ENCODE measurements at regions not wholly inside any gene's neighbourhood (a gene's known extent, or its start where the extent isn't known, plus 50 kb on each side); places are given as distances from the start of the nearest gene placed in this dataset.
A peak's percentile ranks its signal among the peaks of the same experiment; 100 is the strongest.
"Not testable (repeated sequence)": the region's sequence is repeated elsewhere in the genome, so short reads cannot be mapped to it uniquely, and the experiment has no call there.

DNA sequence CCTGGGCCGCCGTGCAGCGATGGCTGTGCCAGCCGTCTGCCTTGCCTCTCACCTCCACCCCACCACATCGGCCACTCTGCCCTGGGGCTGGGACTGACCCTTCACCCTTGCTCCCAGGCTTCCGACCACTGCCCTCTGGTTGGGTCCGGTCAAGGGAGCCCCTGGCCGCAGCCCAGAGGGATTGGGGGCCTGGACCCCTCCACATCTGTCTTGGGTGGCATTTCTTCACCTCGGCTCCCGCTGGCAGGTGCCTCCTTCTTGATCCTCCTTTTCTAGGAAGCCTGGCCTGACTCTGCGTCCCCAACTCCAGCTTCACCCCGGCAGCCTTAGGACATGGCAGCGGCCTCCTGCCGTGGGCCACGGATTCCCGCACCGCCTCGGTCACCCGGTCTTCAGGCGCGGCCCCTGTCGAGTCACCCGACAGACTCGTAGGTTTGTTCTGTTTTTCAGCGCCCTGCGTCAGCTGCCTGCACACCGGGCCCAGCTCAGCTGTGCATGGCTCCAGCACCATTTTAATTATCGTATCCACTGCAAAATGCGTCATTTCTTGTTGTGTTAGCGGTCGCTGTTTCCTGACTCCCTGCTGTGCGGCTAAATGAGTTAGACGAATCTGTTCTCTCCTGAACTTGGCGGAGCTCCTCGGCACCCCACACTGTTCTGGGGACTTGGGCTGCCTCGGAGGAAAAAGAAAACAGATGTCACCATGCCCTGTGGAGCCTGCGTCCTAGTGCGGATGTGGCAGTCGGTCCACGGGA, 124.0 kb downstream of the FAM53A start:
- no peak for DNase-seq

DNA sequence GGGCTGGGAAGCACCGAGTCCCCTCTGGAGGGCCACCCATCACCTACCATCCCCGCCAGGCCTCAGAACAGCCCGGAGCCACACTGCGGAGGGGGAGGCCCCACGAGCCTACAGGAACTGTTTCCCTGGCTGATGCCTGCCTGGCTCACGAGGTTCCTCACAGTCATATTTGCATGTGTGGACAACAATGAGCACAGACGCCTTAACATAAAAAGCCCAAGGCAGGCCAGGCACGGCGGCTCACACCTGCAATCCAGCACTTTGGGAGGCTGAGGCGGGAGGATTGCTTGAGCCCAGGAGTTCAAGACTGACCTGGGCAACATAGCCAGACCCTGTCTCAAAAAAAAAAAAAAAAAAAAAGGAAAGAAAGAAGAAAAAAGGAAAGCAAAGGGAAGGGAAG, 125.9 kb downstream of the FAM53A start:
- DNase-seq = no peak

DNA sequence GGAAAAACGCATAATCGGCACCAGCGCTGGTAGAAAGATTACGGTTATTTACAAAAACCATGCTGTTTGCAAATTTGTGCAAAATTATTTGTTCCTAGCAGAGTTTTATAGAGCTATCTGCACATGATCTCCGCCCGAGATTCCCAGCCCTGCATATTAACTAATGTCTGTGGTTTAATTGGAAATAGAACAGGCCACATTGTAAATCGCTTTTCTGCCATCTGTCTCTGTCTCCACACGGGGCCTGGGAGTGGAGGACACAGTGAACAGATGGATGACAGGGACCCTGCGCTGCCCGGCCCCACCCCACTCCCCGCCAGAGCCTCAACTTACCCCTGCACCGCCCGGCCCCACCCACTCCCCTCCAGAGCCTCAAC, 126.9 kb downstream of the FAM53A start:
- no peak for DNase-seq

DNA sequence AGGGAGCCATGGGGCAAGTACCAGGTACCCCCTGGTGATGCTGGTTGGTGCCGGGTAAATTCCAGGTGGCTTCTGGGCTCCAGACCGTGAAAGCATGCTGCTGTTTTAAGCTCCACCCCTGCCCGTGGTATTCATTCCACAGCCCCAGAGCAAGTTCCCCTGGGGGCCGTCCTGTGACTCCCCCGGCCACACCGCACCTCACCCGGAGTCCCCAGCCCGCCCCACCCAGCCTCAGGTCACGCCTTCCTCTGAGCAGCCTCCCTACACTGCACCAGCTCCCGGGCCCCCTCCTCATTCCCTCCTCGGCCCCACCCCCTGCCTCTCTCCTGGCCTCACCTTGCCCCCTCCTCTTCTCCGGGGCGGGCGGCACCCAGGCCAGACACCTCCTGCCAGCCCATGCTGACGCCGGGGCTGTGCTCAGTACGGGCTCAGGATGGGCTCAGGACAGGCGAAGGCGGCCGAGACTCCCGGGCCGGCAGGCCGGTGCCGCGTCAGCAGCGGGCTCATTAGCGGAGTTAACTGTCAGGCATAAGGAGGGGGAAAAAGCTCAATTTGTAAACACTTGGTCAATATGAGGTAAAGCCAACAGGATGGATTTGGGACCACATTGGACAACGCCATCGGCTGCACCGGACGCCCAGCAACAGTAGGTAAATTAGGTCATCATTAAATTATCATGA, 127.4 kb downstream of the FAM53A start:
- DNase-seq = no peak

DNA sequence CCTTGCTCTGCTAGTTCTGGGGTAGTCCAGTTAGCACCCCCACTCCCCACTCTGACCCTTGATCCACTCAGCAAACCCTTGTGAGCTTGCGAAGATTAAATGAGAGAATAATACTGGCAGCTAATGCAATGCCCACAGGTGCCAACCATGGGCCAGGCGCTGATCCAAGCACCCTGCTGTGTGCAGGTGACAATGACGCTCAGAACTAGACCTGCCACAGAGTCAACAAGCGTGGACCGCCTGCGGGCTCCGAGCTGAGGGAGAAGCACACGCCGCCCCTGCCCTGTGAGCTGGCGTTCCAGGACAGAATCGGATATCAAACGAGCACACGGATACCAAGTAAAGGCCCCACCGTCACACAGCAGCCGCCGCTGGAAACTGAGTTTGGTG, 129.2 kb downstream of the FAM53A start:
- DNase-seq = no peak

DNA sequence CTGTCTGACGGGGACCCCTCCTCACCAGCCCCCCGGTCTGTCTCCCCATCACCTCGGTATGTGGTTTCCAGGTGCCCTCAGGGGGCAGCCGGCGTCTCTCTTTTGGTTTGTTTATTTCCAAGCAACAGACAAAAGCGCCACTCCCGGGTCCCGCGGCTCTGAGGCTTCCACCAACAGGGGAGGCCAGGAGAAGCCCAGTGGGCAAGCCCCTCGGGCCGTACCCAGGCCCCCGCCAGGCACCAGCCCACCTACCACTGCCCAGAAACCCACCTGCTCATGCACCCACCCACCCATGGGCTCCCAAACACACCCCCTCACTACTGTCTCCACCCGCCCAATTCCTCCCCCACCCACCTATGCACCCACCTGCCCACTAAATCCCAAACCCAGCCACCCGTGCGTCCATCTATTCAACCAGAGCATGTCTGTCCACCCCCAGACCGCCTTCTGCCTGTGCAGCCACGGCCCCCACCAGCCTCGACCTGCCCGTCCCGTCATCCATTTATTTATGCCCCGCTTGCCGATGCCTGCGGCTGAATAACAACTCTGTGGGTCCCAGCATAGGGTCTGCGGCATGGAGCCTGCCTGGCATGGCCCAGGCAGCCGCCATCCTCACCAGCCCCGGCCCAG, 129.8 kb downstream of the FAM53A start:
- DNase-seq = no peak

DNA sequence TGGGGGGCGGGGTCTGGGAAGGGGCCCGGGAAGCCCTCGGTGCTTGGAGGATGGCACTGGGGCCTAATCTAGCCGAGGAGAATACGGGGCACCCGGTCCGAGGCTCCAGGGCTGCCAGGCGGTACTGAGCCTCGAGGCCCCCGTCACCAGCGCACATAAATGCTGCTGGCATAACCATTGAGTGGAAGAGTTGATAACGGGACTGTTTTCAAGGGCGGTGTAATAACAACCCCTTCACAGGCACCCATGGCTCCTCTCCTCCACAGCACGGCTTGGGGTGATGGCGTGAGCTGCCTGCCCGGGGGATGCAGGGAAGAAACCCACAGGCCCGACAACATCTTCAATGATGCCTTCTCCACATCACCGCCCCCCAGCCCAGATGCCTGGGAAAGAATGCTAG, 130.7 kb downstream of the FAM53A start:
- DNase-seq = no peak

DNA sequence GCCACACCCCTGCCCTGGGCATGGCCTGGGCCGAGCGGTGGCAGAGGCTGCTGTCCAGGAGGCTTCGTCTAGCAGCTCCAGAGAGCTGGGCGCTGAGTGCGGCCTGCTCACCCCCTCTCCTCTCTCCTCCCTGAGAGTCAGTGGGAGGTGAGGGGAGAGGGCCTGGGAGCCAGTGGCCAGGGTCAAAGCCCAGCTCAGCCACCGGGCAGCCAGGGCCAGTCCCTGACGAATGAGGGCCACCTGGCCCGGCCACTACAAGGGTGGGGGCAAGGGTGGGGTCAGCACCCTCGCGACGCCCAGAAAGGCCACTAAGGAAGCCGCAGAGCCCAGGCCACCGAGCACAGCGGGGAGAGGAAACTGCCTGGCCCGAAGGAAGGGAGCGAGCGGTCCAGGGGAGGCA, 131.7 kb downstream of the FAM53A start:
- no peak for DNase-seq

DNA sequence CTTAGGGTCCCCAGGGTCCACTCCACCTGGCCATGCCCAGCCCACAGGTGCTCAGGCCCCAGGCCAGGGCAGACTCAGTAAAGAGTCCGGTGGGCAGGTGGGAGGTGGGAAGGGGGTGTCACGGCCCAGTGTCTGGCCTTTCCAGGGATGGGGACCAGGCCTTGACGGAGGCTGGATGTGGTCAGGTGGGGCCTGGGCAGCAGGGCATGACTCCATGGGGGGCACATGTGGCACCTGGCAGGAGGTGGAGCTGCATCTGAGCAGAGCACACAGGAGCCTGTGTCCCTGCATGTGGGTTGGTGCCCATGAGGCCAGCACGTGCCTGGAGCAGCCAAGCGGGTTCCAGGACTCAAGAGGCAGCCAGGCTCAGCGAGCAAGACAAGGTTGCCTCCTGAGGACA, 132.9 kb downstream of the FAM53A start:
- no peak for DNase-seq

DNA sequence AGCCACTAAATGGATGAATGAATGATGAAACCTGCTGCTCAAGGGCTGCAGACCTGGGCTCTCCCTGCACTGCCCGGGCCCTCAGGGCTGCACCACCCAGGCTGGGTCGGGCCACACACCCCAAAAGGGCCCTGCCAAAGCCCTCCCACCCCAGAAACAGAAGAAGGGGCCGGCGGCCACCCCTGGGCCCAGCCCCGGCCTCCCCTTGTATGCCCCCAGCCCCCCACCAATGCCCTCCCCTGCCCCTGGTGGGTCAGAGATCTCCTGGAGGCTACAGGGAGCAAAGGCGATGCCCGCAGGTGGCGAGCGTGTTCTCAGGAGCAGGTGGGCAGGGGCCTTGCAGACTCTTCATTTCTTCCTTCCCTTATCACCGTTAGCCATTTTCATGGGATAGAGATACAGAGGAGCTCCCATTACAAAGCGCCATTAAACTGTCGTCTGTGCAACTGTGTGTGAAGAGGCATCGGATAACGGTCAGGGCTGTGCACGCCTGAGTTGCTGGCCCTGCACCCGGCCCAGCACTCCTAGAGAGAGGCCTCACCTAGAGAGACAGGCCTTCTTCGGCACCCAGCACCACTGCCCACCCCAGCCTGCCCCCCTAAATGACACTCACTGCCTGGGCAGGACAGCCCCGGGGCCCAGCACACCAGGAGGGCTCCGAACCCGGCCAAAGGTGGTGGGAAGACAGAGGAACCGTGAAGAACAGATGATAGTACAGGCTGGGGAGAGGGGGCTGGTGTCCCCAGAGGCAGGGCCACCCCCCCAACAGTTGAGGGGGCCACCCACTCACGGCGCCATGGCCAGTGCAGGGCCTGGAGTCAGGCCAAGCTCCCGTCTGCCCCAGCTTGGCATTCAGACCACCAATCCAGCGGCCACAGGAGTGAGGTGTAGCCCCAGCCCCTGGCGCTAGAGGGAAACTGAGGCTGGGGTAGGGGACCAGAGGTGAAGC, 133.7 kb downstream of the FAM53A start:
- DNase-seq = no peak

DNA sequence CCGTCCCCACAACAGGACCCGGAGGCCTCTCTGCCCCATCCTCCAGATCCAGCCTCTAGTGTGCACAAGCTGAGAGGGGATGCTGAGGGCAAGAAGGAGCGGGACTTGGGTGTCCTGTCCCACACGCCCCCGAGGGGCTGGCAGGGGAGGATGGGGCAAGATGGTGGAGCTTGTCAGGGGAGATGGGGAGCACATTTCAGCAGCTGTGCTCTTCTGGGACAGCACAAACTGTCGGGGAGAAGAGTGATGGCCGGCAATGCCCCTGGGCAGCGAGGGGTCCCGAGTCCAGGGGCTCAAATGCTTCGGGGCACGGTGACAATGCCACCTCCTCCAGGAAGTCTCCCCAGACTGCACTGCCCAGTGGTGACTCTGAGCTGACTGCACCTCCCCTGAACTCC, 134.5 kb downstream of the FAM53A start:
- DNase-seq = no peak

DNA sequence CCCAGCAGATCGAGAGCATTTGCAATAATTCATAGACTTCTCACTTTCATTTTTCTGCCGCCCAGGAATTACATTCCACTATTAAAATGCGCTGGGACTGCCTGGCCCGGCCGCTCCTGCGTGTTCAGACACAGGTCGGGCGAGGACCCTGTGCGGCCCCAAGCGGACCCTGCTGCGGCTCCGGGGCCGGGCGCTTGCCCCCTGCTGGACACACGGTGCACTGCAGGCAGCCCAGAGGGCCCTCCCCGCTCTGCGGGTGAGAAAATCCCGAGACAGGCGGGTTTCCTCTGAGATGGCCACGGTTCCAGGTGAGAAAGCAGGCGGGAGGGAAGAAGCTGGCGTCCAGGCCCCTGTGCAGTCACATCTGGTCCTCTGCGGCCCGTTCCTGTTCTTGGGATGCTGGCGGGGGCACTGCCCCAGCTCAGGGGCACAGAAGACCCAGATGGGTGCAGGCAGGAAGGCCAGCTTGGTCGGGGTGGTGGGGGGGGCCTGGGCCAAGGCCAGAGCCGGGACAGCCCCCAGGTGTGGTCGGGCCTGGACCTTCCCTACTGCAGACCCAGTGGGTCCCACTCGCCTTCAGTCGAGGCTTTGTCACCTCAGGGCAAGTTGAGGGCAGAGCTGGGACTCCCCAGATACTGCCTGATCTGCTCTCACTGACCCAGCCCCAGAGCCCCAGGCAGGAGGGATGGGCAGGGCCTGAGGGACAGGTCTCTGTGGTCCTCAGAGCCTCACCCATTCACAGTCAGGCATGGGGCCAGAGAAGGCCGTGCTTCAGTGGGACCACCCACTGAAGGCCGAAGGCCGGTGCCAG, 135.1 kb downstream of the FAM53A start:
- DNase-seq = peak; percentile 8 to 36

DNA sequence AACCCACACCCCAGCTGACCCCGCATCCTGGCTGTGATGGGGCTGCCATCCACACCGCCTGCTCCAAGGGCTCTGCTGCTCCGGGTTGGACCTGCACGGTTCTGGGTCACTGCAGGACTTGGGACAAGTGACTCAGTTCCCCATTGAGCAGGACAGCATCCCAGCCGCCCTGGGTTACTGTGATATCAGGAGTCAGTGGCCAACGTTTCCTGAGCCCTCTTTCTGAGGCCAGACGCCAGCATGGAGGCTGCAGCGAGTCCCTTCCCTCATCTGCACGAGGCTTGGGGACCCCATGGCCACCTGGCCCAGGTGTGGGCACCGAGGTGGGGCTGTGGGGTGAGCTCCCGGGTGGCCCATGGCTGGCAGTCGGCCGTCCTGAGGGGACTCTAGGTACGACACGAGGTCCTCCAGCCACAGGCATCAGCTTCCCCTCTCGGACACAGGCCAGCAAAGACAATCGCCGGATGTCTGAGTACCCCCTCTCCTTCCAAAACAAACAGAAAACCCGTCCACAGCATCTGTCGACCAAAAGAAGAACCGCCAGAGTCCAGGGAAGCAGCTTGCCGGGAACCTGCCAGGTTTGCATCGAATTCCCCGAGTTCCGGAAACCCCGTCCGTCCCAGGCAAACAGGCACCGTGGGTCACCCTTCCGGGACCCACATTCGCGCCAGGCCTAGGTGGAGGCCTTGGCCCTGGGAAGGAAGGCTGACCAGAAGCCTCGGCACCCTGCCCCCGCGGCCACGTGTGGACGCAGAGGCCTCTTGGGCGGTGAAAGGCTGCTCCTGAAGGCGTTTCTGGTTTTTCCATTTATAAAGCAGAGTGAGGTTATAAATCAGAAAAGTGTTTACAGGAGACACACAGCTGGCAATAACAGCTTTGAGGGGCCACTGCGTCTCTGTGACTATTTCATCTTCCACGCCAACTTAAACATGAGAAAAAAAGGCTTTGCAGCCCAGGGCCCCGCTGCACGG, 136.0 kb downstream of the FAM53A start:
- no peak for DNase-seq

DNA sequence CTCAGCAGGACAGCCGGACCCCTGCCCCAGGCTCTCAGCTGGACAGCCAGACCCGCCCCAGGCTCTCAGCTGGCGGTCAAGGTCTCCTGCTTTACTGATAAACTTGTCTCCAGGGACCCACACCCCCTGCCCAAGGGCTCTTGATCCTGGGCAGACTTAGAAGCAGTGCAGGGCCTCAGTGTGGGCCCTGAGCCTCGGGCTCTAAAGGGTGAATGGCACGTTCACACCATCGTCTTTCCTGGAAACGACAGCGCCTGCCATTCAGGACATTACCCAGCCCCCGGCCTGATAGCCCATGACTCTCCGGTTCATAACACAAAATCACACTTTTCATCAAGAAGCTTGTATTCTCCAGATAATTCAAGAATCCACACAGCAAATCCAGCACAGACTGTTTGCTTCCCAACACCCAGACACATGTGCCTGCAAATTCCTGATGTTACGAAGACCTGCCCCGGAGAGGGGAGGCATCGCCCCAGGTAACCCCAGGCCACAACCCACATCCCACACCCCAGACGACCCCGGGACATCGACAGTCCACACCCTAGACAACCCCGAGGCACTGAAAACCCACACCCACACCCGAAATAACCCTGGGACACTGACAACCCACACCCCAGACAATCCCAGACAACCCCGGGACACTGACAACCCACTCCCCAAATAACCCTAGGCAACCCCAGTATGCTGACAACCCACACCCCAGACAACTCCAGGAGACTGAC, 136.8 kb downstream of the FAM53A start:
- DNase-seq = no peak

DNA sequence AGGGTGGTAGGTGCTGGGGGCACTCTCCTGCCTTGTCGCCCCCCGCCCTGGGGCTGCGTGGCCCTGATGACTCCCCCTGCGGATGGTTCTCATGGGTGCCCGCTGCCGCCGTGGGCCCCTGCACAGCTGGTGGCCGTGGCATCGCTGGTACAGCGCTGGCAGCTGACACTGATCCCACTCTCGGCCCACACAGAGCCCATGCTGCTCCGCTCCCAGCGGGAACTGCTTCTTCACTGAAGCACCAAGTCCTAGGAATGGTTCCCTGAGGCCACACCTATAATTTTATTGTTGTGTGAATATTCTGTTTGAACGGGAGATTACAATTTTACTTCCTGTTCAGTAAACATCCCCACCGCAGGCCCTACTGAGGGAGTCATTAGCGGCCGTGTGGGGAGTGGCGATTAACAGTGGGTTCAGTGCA, 138.6 kb upstream of the NKX1-1 start:
- no peak for DNase-seq

DNA sequence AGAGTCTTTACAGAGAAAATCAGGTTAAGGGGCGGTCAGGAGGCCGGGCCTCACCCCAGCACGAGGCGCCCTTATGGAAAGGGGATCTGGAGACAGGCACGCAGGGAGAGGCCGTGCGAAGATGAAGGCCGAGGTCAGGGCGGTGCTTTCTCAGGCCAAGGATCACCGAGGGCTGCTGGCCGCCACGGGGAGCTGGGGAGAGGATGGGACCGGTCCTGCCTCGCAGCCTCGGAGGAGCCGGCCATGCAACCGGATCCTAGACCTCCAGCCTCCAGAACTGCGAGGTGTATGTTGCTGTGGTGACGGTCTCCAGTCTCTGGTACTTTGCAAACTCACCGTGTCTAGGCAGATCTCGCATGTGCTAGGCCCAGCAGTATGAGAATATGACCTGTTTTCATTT, 138.2 kb upstream of the NKX1-1 start:
- DNase-seq = not testable (repeated sequence)

DNA sequence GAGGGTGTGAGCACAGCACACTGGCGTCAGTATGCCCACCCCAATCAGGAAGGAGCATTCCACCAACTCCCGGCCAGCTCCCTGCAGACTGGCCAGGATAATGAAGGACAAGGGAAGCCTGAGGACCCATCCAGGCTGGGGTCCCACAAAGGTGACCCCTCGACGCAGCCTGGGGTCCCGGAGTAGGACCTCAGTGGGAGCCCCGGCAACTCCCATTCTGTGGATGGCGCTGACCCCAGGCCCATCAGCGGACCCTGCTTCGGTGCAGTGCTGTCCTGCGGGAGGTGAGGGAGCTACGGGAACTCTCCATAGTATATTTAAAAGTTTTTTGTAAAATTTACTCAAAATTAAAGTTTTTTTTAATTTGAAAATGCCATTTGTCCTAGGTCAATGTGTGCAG, 137.7 kb upstream of the NKX1-1 start:
- no peak for DNase-seq

DNA sequence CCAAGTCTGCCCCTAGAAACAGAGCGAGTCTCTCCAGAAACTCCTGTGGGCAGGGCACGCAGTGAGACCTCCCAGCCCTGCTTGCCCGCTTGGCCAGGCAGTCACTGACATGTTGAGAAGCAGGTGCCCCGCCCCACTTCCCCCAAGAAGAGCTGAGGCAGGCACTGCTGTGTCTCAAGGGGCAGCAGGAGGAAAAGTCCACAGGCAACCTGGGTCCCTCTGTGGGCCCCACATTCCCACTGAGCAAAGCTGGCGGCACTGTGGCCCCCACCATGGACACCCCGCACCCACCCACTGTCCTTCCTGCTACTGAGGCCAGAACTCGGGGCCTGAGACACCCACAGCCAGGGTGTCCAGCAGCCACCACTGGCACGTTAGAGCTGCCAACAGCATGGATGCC, 137.3 kb upstream of the NKX1-1 start:
- no peak for DNase-seq

DNA sequence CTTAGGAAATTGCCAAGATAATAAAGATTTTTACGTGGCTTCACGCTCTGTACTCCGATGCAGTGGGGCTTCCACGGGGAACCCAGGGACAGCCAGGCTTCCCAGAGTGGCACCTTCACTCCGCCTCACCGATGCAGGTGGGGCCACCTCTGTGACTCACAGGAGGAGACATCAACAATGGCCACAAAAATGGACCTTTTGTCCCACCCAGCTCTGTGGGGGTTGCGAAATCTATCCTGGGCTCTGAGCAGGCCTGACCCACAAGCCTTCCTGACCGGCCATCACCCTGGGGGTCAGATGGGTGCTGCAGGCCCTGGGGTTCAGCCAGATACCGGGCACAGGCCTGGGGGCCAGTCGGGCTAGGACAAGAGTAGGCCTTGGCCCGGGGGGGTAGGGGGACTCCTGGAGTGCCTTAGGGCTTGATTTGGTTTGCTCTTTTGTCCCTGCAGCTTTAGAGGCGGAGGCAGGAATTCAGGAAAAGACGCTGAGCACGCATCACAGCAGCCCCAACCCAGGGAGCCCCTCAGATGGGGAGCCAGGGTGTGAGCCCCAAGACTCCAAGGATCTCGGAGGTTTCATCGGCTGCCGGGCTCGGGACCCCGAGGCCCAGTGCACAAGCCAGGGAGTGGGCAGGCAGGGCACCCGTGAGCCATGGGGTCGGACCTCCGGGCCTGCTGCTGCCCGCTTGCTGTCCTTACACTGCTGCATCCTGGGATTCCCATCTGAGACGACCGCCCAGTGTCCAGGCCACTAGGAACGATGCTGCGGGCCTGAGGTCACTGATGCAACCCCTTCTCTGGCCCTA, 136.5 kb upstream of the NKX1-1 start:
- DNase-seq = no peak

DNA sequence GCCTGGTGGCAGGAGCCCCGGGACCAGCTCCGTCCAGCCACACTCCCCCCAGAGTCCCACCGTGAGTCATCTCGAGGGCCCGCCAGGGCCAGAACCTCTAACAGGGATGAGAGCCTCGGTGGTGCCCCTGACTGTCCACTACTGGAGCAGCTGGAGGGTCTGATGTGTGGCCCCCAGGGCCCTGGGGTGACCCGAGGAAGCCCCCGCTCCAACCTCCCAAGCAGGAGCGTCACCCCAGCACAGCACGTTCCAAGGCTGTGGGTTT, 135.9 kb upstream of the NKX1-1 start:
- no peak for DNase-seq

Measured in inflammatory macrophage (primary cell).